ENCODE measurements at regions not wholly inside any gene's neighbourhood (a gene's known extent, or its start where the extent isn't known, plus 50 kb on each side); places are given as distances from the start of the nearest gene placed in this dataset.

- TF ChIP-seq POLR2AphosphoS5 (IDR thresholded peaks at IDR 0.05; ENCODE audit: low read depth, low read length) (no peak), REST (IDR thresholded peaks at IDR 0.05; ENCODE audit: insufficient read depth in 1 of 2, low read depth in 2 of 2, low read length in 2 of 2) (no peak)
Observed at GRCh38 chr6:68368845-68369244, 266.2 kb upstream of the ADGRB3 start.
